HEK293 (cell line): ENCODE measurements at regions not wholly inside any gene's neighbourhood (a gene's known extent, or its start where the extent isn't known, plus 50 kb on each side); places are given as distances from the start of the nearest gene placed in this dataset.

ENCODE experiments used
- CTCF ChIA-PET: fragments of 350-600 bp; formaldehyde crosslinking; extraction: SDS; loops from one replicate; lab custom pipeline; 2021; ENCODE audit warnings: antibody characterized with exemption; lab: Yijun Ruan, JAX
- POLR2A ChIA-PET: fragments of 300-600 bp; formaldehyde crosslinking; extraction: SDS; loops from one replicate; lab custom pipeline; 2020; ENCODE audit warnings: antibody characterized with exemption, inconsistent platforms; lab: Yijun Ruan, JAX
- H3K27ac ChIP-seq: fragments of 200-500 bp; sonication (Bioruptor generic); 2 replicates; pipeline ENCODE4 v1.5.1; 2014; ENCODE audit warnings: low read depth, low read length, control low read depth, inconsistent platforms; ENCODE audit errors: extremely low read depth
- H3K36me3 ChIP-seq, 2 experiments: fragments of 200-500 bp in 1 of 2; sonication (Bioruptor generic) in 1 of 2; 1 replicate in 1 of 2; 2 replicates in 1 of 2; pipeline ENCODE4 v1.5.1; 2014 to 2017; ENCODE audit warnings: inconsistent platforms in 2 of 2, low read length in 2 of 2; ENCODE audit not compliant: control insufficient read depth in 2 of 2, insufficient read depth in 1 of 2
- H3K4me1 ChIP-seq: fragments of 200-500 bp; sonication (Bioruptor generic); 2 replicates; pipeline ENCODE4 v1.5.1; 2014; ENCODE audit warnings: mild to moderate bottlenecking, low read length, inconsistent platforms; ENCODE audit not compliant: control insufficient read depth, insufficient read depth
- H3K4me3 ChIP-seq: 2 replicates; pipeline ENCODE4 v1.5.1; 2011; ENCODE audit warnings: low read depth, mild to moderate bottlenecking, control low read depth, low read length, moderate library complexity
- H3K9me3 ChIP-seq: fragments of 200-500 bp; sonication (Bioruptor generic); 2 replicates; pipeline ENCODE4 v1.5.1; 2014; ENCODE audit warnings: low read depth, low read length, inconsistent platforms; ENCODE audit not compliant: control insufficient read depth, insufficient read depth
- EGR2 ChIP-seq: fragments of 450-650 bp; formaldehyde crosslinking; IDR thresholded peaks from 2 replicates; pipeline ENCODE4 v1.5.1; 2016; ENCODE audit warnings: low read depth, missing biosample characterization, missing genetic modification characterization
- OSR2 ChIP-seq: fragments of 450-650 bp; formaldehyde crosslinking; IDR thresholded peaks from 2 replicates; pipeline ENCODE4 v1.5.1; 2016; ENCODE audit warnings: missing biosample characterization, missing genetic modification characterization
- RBAK ChIP-seq: fragments of 450-650 bp; formaldehyde crosslinking; IDR thresholded peaks from 2 replicates; pipeline ENCODE4 v1.5.1; 2016; ENCODE audit warnings: missing biosample characterization, missing genetic modification characterization
- SP3 ChIP-seq: fragments of 450-650 bp; formaldehyde crosslinking; IDR thresholded peaks from 2 replicates; pipeline ENCODE4 v1.5.1; 2016; ENCODE audit warnings: missing biosample characterization, missing genetic modification characterization
- TCF7L2 ChIP-seq: IDR thresholded peaks from 2 replicates; pipeline ENCODE4 v1.6.1; 2011; ENCODE audit warnings: low read depth, mild to moderate bottlenecking, inconsistent platforms, low read length, moderate library complexity, borderline replicate concordance
- YY1 ChIP-seq: fragments of 450-650 bp; formaldehyde crosslinking; IDR thresholded peaks from 2 replicates; pipeline ENCODE4 v1.5.1; 2018; ENCODE audit warnings: missing biosample characterization, missing genetic modification characterization
- ZBTB8A ChIP-seq: fragments of 450-650 bp; formaldehyde crosslinking; IDR thresholded peaks from 2 replicates; pipeline ENCODE4 v1.5.1; 2016; ENCODE audit warnings: missing biosample characterization, missing genetic modification characterization
- ZFHX2 ChIP-seq: fragments of 450-650 bp; formaldehyde crosslinking; conservative IDR thresholded peaks from 2 replicates; pipeline ENCODE4 v1.5.1; 2016; ENCODE audit warnings: missing biosample characterization, missing genetic modification characterization
- ZFP3 ChIP-seq: fragments of 450-650 bp; formaldehyde crosslinking; IDR thresholded peaks from 2 replicates; pipeline ENCODE4 v1.5.1; 2016; ENCODE audit warnings: low read depth, missing biosample characterization, missing genetic modification characterization
- ZNF248 ChIP-seq: fragments of 450-650 bp; formaldehyde crosslinking; IDR thresholded peaks from 2 replicates; pipeline ENCODE4 v1.5.1; 2017; ENCODE audit warnings: missing biosample characterization, missing genetic modification characterization
- ZNF266 ChIP-seq: fragments of 450-650 bp; formaldehyde crosslinking; IDR thresholded peaks from 2 replicates; pipeline ENCODE4 v1.5.1; 2016; ENCODE audit warnings: missing biosample characterization, missing genetic modification characterization, low read depth
- ZNF350 ChIP-seq: fragments of 450-650 bp; formaldehyde crosslinking; IDR thresholded peaks from 2 replicates; pipeline ENCODE4 v1.5.0; 2017; ENCODE audit warnings: missing biosample characterization, mild to moderate bottlenecking, missing genetic modification characterization
- ZNF354C ChIP-seq: fragments of 450-650 bp; formaldehyde crosslinking; IDR thresholded peaks from 2 replicates; pipeline ENCODE4 v1.5.1; 2016; ENCODE audit warnings: missing biosample characterization, missing genetic modification characterization, low read depth, borderline replicate concordance
- ZNF391 ChIP-seq: fragments of 450-650 bp; formaldehyde crosslinking; IDR thresholded peaks from 2 replicates; pipeline ENCODE4 v1.5.1; 2016; ENCODE audit warnings: low read depth, missing biosample characterization, missing genetic modification characterization, borderline replicate concordance
- ZNF423 ChIP-seq: fragments of 450-650 bp; formaldehyde crosslinking; IDR thresholded peaks from 2 replicates; pipeline ENCODE4 v1.5.1; 2016; ENCODE audit warnings: missing biosample characterization, missing genetic modification characterization
- ZNF610 ChIP-seq: fragments of 450-650 bp; formaldehyde crosslinking; IDR thresholded peaks from 2 replicates; pipeline ENCODE4 v1.5.1; 2016; ENCODE audit warnings: missing biosample characterization, missing genetic modification characterization, borderline replicate concordance
- ZNF654 ChIP-seq: fragments of 450-650 bp; formaldehyde crosslinking; IDR thresholded peaks from 2 replicates; pipeline ENCODE4 v1.5.1; 2016; ENCODE audit warnings: low read depth, missing biosample characterization, missing genetic modification characterization
- ZNF660 ChIP-seq: fragments of 450-650 bp; IDR thresholded peaks from 2 replicates; pipeline ENCODE4 v1.5.1; 2018; ENCODE audit warnings: missing biosample characterization, mild to moderate bottlenecking, missing genetic modification characterization
- ZNF664 ChIP-seq: fragments of 450-650 bp; formaldehyde crosslinking; IDR thresholded peaks from 2 replicates; pipeline ENCODE4 v1.5.1; 2016; ENCODE audit warnings: missing biosample characterization, missing genetic modification characterization
- ZNF701 ChIP-seq: fragments of 450-650 bp; formaldehyde crosslinking; IDR thresholded peaks from 2 replicates; pipeline ENCODE4 v1.5.1; 2016; ENCODE audit warnings: missing biosample characterization, missing genetic modification characterization
- ZNF707 ChIP-seq: fragments of 450-650 bp; formaldehyde crosslinking; IDR thresholded peaks from 2 replicates; pipeline ENCODE4 v1.5.1; 2016; ENCODE audit warnings: missing biosample characterization, missing genetic modification characterization
- TF ChIP-seq, protein P1 (sequence below): fragments of 450-650 bp; formaldehyde crosslinking; IDR thresholded peaks from 2 replicates; pipeline ENCODE4; 2016; ENCODE audit warnings: missing biosample characterization, missing genetic modification characterization
- TF ChIP-seq, protein P2 (sequence below): fragments of 450-650 bp; formaldehyde crosslinking; IDR thresholded peaks from 2 replicates; pipeline ENCODE4 v1.5.1; 2016; ENCODE audit warnings: missing biosample characterization, missing genetic modification characterization
- TF ChIP-seq, protein P3 (sequence below): fragments of 450-650 bp; formaldehyde crosslinking; IDR thresholded peaks from 2 replicates; pipeline ENCODE4 v1.5.0; 2017; ENCODE audit warnings: missing biosample characterization, missing genetic modification characterization, borderline replicate concordance
- TF ChIP-seq, protein P4 (sequence below): fragments of 450-650 bp; formaldehyde crosslinking; conservative IDR thresholded peaks from 2 replicates; pipeline ENCODE4 v1.5.1; 2016; ENCODE audit warnings: low read depth, missing biosample characterization, missing genetic modification characterization

DNA sequence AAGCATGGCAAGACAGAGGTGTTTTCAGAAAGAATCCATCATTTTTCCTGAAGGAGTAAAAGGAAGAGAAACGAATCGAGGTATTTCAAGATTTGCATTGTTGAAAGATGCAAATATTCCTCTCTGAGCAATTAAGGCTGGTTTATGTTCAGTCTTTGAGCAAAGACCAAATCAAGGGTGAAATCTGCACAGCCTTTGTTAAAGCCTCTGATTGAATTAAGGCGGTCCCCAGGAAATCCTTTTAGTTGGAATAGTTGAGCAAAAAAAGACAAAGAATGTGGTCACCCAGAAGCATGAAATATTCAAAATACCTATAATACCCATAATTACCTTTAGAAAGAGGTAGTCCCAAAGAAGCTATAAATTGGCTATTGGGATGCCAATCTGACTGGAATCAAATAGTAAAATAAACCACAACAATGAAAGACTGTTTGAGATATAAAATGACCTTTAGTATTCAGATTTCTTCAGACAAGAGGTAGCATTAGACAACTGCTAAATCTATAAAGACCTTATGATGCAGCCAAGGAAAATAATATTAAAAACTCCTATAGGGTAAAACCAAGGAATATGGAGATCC is 1218.1 kb downstream of the ROBO2 start:
- TF ChIP-seq RBAK (tag by site-specific recombination) = no peak
- TF ChIP-seq ZNF350 (tag by site-specific recombination) = peak; percentile 36; the same call in 1 of the 2 replicates
- POLR2A ChIA-PET = no interaction called here
- CTCF ChIA-PET = no interaction called here
- no peak overlapping the region for H3K27ac ChIP-seq
- H3K36me3 ChIP-seq = no peaks in the 10 kb centered on the region
- no peaks in the 10 kb centered on the region for H3K4me1 ChIP-seq
- no peaks in the 10 kb centered on the region for H3K9me3 ChIP-seq
- no peak overlapping the region for H3K4me3 ChIP-seq

DNA sequence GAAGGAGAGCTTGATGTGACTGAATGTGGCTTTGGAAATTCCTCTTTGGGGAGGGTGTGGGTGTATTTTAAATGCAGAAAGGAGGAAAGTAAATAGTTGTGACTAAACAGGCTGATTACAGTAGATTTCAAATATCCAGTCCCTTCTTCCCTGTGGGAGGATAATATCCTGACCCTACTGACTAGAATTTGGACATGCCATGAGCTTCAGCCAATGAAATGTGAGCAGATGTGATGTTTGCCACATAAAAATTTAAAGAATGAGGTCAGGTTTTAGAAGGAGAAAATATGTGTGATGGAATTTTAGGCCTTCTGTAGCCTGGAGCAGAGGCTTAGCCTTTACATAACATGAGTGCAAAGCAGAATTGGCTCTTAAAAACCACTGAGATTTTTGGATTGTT is 1218.9 kb downstream of the ROBO2 start:
- Histone ChIP-seq H3K9me3 (no peaks in the 10 kb centered on the region), H3K27ac (no peak overlapping the region), H3K4me3 (no peak overlapping the region), H3K36me3 (no peaks in the 10 kb centered on the region), H3K4me1 (no peaks in the 10 kb centered on the region)
- POLR2A ChIA-PET = no interaction called here
- no peak for TF ChIP-seq TCF7L2
- no peak for TF ChIP-seq ZNF707 (tag by site-specific recombination)
- TF ChIP-seq ZNF248 (tag by site-specific recombination) = no peak
- no peak for TF ChIP-seq ZNF391 (tag by site-specific recombination)
- TF ChIP-seq, protein P1, sequence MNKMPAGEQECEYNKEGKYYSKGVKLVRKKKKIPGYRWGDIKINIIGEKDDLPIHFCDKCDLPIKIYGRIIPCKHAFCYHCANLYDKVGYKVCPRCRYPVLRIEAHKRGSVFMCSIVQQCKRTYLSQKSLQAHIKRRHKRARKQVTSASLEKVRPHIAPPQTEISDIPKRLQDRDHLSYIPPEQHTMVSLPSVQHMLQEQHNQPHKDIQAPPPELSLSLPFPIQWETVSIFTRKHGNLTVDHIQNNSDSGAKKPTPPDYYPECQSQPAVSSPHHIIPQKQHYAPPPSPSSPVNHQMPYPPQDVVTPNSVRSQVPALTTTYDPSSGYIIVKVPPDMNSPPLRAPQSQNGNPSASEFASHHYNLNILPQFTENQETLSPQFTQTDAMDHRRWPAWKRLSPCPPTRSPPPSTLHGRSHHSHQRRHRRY (tag by site-specific recombination) = no peak
- TF ChIP-seq ZNF664 (tag by site-specific recombination) = no peak
- TF ChIP-seq, protein P2, sequence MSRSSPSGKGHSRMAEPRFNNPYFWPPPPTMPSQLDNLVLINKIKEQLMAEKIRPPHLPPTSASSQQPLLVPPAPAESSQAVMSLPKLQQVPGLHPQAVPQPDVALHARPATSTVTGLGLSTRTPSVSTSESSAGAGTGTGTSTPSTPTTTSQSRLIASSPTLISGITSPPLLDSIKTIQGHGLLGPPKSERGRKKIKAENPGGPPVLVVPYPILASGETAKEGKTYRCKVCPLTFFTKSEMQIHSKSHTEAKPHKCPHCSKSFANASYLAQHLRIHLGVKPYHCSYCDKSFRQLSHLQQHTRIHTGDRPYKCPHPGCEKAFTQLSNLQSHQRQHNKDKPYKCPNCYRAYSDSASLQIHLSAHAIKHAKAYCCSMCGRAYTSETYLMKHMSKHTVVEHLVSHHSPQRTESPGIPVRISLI (tag by site-specific recombination) = no peak
- TF ChIP-seq ZFHX2 (tag by site-specific recombination) = 0 out of 2 replicates have a peak, but pooled peaks have one; percentile 7
- CTCF ChIA-PET = no interaction called here

DNA sequence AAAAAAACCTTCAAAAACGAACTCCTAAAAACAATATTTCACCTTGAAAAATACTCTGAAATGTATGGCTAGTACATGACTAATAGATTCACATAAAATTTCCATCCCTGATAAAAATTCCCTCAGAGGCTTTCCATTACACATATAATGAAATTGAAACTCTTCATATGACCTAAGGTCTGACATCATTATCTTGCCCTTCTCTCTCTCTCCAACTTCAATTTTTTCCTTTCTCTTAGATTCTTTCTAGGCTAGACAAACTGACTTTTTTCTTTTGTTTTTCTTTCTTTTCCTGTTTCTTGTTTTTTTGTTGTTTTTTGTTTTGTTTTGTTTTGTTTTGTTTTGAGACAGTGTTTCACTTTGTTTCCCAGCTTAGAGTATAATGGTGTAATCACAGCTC is 1220.5 kb downstream of the ROBO2 start:
- H3K4me1 ChIP-seq = no peaks in the 10 kb centered on the region
- no peak overlapping the region for H3K4me3 ChIP-seq
- H3K36me3 ChIP-seq = no peaks in the 10 kb centered on the region
- ChIA-PET CTCF (no interaction called here), POLR2A (no interaction called here)
- H3K27ac ChIP-seq = no peak overlapping the region
- no peaks in the 10 kb centered on the region for H3K9me3 ChIP-seq
- TF ChIP-seq OSR2 (tag by site-specific recombination) (no peak), ZNF654 (tag by site-specific recombination) (no peak), ZFP3 (tag by site-specific recombination) (no peak), SP3 (tag by site-specific recombination) (no peak; the same call in 1 of the 2 replicates), ZNF660 (tag by site-specific recombination) (no peak), ZNF701 (tag by site-specific recombination) (no peak), ZNF610 (tag by site-specific recombination) (no peak), EGR2 (tag by site-specific recombination) (no peak), ZNF354C (no peak), ZNF423 (tag by site-specific recombination) (no peak), ZNF266 (tag by site-specific recombination) (no peak), ZBTB8A (tag by site-specific recombination) (no peak), YY1 (tag by site-specific recombination) (no peak)
- TF ChIP-seq, protein P3, sequence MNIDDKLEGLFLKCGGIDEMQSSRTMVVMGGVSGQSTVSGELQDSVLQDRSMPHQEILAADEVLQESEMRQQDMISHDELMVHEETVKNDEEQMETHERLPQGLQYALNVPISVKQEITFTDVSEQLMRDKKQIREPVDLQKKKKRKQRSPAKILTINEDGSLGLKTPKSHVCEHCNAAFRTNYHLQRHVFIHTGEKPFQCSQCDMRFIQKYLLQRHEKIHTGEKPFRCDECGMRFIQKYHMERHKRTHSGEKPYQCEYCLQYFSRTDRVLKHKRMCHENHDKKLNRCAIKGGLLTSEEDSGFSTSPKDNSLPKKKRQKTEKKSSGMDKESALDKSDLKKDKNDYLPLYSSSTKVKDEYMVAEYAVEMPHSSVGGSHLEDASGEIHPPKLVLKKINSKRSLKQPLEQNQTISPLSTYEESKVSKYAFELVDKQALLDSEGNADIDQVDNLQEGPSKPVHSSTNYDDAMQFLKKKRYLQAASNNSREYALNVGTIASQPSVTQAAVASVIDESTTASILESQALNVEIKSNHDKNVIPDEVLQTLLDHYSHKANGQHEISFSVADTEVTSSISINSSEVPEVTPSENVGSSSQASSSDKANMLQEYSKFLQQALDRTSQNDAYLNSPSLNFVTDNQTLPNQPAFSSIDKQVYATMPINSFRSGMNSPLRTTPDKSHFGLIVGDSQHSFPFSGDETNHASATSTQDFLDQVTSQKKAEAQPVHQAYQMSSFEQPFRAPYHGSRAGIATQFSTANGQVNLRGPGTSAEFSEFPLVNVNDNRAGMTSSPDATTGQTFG = no peak
- TF ChIP-seq, protein P4, sequence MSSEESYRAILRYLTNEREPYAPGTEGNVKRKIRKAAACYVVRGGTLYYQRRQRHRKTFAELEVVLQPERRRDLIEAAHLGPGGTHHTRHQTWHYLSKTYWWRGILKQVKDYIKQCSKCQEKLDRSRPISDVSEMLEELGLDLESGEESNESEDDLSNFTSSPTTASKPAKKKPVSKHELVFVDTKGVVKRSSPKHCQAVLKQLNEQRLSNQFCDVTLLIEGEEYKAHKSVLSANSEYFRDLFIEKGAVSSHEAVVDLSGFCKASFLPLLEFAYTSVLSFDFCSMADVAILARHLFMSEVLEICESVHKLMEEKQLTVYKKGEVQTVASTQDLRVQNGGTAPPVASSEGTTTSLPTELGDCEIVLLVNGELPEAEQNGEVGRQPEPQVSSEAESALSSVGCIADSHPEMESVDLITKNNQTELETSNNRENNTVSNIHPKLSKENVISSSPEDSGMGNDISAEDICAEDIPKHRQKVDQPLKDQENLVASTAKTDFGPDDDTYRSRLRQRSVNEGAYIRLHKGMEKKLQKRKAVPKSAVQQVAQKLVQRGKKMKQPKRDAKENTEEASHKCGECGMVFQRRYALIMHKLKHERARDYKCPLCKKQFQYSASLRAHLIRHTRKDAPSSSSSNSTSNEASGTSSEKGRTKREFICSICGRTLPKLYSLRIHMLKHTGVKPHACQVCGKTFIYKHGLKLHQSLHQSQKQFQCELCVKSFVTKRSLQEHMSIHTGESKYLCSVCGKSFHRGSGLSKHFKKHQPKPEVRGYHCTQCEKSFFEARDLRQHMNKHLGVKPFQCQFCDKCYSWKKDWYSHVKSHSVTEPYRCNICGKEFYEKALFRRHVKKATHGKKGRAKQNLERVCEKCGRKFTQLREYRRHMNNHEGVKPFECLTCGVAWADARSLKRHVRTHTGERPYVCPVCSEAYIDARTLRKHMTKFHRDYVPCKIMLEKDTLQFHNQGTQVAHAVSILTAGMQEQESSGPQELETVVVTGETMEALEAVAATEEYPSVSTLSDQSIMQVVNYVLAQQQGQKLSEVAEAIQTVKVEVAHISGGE (tag by site-specific recombination) = no peak
